GM18909 (cell line): ENCODE measurements at regions not wholly inside any gene's neighbourhood (a gene's known extent, or its start where the extent isn't known, plus 50 kb on each side); places are given as distances from the start of the nearest gene placed in this dataset.
"Not testable (repeated sequence)": the region's sequence is repeated elsewhere in the genome, so short reads cannot be mapped to it uniquely, and the experiment has no call there.

Experiments
- ATAC-seq: cut with Tn5 transposase; IDR thresholded peaks from one replicate; pipeline ENCODE4 v1.9.1; 2021; ENCODE audit warnings: mild to moderate bottlenecking; ENCODE audit not compliant: unreplicated experiment, poor library complexity

- no peak for ATAC-seq
Measured at GRCh38 chr6:14573267-14573666, 455.7 kb downstream of the CD83 start.

- ATAC-seq: no peak
Measured at GRCh38 chr6:14573703-14574290, 456.2 kb downstream of the CD83 start.

- no peak for ATAC-seq
Measured at GRCh38 chr6:14575961-14576360, 458.4 kb downstream of the CD83 start.

- no peak for ATAC-seq
Measured at GRCh38 chr6:14578994-14579393, 461.4 kb downstream of the CD83 start.

- no peak for ATAC-seq
Measured at GRCh38 chr6:14582749-14583148, 465.2 kb downstream of the CD83 start.

- ATAC-seq: no peak
Measured at GRCh38 chr6:14583826-14584225, 466.3 kb downstream of the CD83 start.

GRCh38 chr6:14584450-14584849 lies 466.9 kb downstream of the CD83 start:
- ATAC-seq: no peak

GRCh38 chr6:14585689-14586088 lies 468.1 kb downstream of the CD83 start:
- ATAC-seq: no peak

- ATAC-seq: no peak
Measured at GRCh38 chr6:14589175-14589574, 471.6 kb downstream of the CD83 start.

- ATAC-seq: no peak
Measured at GRCh38 chr6:14590586-14590985, 473.0 kb downstream of the CD83 start.

GRCh38 chr6:14591998-14592397 lies 474.4 kb downstream of the CD83 start:
- no peak for ATAC-seq

GRCh38 chr6:14593286-14593685 lies 475.7 kb downstream of the CD83 start:
- no peak for ATAC-seq

GRCh38 chr6:14595751-14596150 lies 478.2 kb downstream of the CD83 start:
- no peak for ATAC-seq

- no peak for ATAC-seq
Measured at GRCh38 chr6:14596410-14596809, 478.8 kb downstream of the CD83 start.

- ATAC-seq: no peak
Measured at GRCh38 chr6:14597090-14597489, 479.5 kb downstream of the CD83 start.

- ATAC-seq: no peak
Measured at GRCh38 chr6:14598017-14598864, 480.7 kb downstream of the CD83 start.

GRCh38 chr6:14600306-14600705 lies 482.7 kb downstream of the CD83 start:
- ATAC-seq: not testable (repeated sequence)

GRCh38 chr6:14601490-14601889 lies 483.9 kb downstream of the CD83 start:
- ATAC-seq: no peak

- ATAC-seq: no peak
Measured at GRCh38 chr6:14606353-14606752, 488.8 kb downstream of the CD83 start.

- ATAC-seq: no peak
Measured at GRCh38 chr6:14610141-14610540, 492.6 kb downstream of the CD83 start.

- ATAC-seq: no peak
Measured at GRCh38 chr6:14612016-14612980, 494.7 kb downstream of the CD83 start.
